GM19452 (cell line): ENCODE measurements at regions not wholly inside any gene's neighbourhood (a gene's known extent, or its start where the extent isn't known, plus 50 kb on each side); places are given as distances from the start of the nearest gene placed in this dataset.
"Not testable (repeated sequence)": the region's sequence is repeated elsewhere in the genome, so short reads cannot be mapped to it uniquely, and the experiment has no call there.

Experiments
- ATAC-seq: cut with Tn5 transposase; IDR thresholded peaks from one replicate; pipeline ENCODE4 v1.9.1; 2021; ENCODE audit not compliant: unreplicated experiment

- no peak for ATAC-seq
Observed at GRCh38 chr4:149983931-149984330, 94.3 kb upstream of the DCLK2 start.

DNA sequence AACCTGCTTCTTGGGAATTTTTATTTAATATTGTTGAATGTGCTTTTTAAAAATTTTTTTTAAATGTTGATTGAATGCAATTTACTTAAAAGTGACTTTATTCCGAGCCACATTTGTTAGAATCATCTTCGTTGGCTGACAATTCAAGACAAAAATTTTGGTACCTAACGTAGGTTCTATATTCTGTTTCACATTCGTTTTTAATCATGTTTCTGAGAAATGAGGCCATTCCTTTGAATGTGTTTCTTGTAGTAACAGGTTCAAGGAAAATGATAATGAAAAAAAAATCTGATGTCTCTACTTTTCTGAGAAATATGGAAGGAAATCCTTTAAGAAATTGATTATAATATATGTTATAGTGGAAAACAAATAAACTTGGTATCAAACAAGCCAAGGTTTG is 92.3 kb upstream of the DCLK2 start:
- ATAC-seq = no peak

GRCh38 chr4:149986917-149987316 is 91.3 kb upstream of the DCLK2 start:
- ATAC-seq = no peak

- ATAC-seq = no peak
Observed at GRCh38 chr4:149987330-149988086, 90.7 kb upstream of the DCLK2 start.

DNA sequence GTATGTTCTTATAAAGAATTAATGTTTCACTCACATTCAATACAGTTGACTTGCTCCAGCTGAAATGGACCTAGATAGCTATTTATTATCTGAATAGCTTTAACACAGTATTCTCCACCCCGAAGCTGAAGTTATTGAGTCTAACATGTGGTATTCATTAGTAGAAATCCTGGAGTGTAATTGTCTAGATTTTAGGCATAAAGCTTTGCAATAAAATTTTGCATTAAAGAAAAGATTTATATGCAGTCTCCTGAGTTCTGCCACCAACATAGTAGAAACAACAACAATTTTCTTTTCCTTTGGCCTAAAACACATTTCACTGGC is 90.2 kb upstream of the DCLK2 start:
- ATAC-seq = no peak

DNA sequence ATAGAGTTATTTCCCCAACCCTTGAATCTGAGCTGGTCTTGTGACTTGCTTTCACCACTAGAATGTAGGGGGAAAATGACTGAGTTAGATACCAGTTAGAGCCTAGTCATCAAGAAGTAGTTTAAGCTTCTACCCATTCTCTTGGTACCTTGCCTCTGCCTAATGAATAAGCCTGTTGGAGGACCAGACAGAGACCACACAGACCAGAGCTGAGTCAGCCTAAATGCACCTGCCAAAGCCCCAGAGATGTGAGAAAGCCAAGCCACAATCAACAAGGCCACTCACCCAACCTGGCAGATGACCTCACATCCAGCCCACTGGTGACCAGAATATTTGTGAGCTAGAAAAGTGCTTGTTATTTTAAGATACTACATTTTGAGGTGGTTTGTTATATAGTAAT is 85.2 kb upstream of the DCLK2 start:
- ATAC-seq = no peak

GRCh38 chr4:149995134-149995756 is 83.0 kb upstream of the DCLK2 start:
- ATAC-seq = no peak

- peak; percentile 59 for ATAC-seq
Observed at GRCh38 chr4:149997881-149998421, 80.3 kb upstream of the DCLK2 start.

DNA sequence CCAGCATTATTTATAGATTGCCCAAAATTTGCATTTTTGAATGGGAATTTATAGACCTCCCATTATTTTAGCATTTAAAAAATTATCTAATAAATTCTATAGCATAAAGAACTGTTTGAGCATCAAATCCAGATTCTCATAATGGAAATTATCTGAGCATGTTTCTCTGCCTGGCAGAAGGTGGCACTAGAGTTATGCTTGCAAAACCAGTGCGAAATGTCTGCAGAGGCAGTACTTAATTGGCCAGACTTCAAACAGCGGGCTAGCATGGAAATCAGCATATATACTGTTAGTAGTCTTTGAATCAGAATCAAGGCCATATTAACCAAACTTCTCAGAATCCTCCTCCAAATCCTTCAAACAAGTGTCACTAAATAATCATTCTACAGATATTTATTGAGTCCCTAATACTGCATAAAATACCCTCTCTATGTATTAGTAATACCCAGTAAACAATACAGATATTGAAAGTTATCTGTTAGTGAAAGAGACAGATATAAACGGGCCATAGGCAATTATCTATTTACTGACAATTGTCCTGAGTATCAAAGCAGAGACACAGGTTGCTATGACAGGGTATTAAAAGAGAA is 78.7 kb upstream of the DCLK2 start:
- ATAC-seq = no peak

DNA sequence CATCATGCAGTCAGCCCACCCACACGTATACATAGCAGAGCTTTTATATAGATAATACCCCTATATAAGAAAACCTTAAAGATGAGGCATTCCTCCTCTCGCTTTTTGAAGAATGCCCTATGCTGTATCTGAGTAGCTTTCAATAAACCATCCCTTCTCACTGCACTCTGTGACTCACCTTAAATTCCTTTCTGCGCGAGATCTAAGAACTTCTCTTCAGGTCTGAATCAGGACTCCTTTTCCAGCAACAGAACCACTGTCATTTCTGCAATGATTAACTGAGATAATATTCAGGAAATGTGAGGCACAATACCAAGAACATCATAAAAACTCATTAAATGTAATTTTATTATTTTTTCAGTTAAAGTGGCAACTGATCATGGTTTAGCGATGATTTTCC is 76.4 kb upstream of the DCLK2 start:
- ATAC-seq = no peak

GRCh38 chr4:150002561-150002960 is 75.7 kb upstream of the DCLK2 start:
- ATAC-seq = no peak

DNA sequence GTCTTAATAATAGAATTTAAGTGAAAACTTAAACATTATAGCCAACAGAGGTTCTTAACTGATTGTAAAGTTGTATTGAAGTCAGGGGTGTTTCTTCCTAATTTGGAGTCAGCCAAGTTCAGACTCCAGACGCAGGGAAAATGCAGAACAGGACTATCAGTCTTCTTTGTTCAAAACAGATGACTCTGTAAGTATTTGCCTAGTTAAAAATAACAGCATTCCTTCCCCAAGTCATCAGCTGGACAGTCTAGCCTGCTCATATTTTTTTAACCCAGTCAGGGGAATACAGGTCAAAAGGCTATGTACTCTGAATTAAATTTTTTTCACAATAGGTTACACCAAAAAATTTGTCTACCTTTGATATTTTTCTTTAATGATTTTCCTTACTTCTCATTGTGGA is 73.8 kb upstream of the DCLK2 start:
- ATAC-seq = no peak

GRCh38 chr4:150005537-150005936 is 72.7 kb upstream of the DCLK2 start:
- no peak for ATAC-seq

DNA sequence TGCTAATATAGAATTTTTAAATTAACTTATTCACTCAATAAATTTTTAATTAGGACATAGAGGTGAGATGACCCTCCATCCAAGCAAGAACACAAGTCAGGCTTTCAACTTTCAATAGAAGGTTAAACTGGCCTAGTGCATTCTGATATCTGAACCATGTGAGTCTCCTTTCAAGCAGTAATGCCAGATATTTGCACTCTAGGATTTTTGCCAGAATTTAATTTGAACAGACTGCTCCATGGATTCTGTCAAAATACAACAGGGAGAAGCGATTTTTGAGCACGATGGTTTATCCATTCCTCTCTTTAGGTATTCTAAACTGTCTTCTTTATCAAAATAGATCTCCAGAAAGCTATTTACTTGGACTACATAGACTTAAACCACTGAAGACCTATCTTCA is 72.0 kb upstream of the DCLK2 start:
- ATAC-seq = no peak

GRCh38 chr4:150007512-150007911 is 70.7 kb upstream of the DCLK2 start:
- ATAC-seq = no peak

- no peak for ATAC-seq
Observed at GRCh38 chr4:150008546-150008945, 69.7 kb upstream of the DCLK2 start.

DNA sequence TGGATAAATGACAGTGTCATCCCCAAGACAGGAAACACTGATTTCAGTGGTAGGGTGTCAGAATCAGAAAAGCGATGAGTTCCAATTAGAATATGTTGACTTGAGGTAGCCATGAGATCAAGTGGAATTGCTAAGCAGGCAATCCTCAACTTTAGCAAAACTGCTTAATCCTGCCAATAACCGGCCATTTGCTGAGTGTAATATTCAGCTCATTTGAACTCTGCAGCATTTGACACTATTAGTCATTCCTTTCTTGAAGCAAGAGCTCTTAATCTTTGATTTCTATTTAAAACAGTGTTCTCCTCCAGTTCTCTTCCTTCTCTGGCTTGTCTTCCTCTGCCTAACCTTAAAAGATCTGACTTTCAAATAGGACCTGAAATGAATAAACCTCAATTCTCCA is 68.7 kb upstream of the DCLK2 start:
- no peak for ATAC-seq

GRCh38 chr4:150010525-150011126 is 67.6 kb upstream of the DCLK2 start:
- peak; percentile 68 for ATAC-seq

- no peak for ATAC-seq
Observed at GRCh38 chr4:150012851-150013360, 65.3 kb upstream of the DCLK2 start.

DNA sequence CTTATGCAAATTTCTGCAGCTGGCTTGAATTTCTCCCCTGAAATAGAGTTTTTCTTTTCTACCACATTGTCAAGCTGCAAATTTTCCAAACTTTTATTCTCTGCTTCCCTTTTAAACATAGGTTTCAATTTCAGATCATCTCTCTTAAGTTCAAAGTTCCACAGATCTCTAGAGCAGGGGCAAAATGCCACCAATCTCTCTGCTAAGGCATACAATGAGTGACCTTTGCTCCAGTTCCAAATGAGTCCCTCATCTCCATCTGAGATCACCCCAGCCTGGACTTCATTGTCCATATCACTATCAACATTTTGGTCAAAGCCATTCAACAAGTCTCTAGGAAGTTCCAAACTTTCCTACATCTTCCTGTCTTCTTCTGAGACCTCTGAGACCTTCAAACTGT is 62.3 kb upstream of the DCLK2 start:
- not testable (repeated sequence) for ATAC-seq

GRCh38 chr4:150016621-150017020 is 61.6 kb upstream of the DCLK2 start:
- not testable (repeated sequence) for ATAC-seq

DNA sequence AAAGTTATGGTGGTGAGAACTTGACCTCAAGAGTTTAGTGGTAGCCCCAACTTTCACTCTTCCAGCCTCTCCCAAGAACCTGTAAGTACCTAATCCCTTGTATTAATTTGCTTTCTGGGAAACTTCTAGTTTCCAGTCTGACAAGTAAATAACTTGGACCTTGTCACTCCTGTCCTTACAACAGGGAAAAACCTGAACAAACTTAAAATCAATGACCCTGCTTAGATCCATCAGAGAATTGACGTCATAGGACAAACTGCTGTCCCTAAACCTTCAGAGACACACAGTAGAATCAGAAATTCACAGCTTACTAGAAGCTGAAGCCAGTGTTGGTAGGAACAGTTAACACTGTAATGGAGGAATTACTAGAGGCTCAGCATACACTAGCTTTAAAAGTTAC is 60.0 kb upstream of the DCLK2 start:
- no peak for ATAC-seq
